Ovary (tissue), 7 donors: ENCODE measurements at regions not wholly inside any gene's neighbourhood (a gene's known extent, or its start where the extent isn't known, plus 50 kb on each side); places are given as distances from the start of the nearest gene placed in this dataset.
"Not testable (repeated sequence)": the region's sequence is repeated elsewhere in the genome, so short reads cannot be mapped to it uniquely, and the experiment has no call there.

ENCODE experiments used
- DNase-seq, 5 donors: peaks; one replicate each; pipeline ENCODE4 v3.0.0-alpha.2; 2019 to 2020
- H3K27ac ChIP-seq, 2 donors: fragments of 200-600 bp; one replicate each; pipeline versions ENCODE4 v1.5.1 to v1.8.0; 2019 to 2022
- H3K27me3 ChIP-seq: fragments of 200-600 bp; one replicate; pipeline ENCODE4 v1.8.0; 2022
- H3K36me3 ChIP-seq: fragments of 200-600 bp; sonication (generic); one replicate; pipeline ENCODE4 v1.5.1; 2019
- H3K4me1 ChIP-seq: one replicate; pipeline ENCODE4 v1.8.1; 2013; ENCODE audit warnings: mild to moderate bottlenecking, moderate library complexity; ENCODE audit not compliant: insufficient read depth
- H3K4me3 ChIP-seq: fragments of 200-600 bp; sonication (generic); one replicate; pipeline ENCODE4 v1.5.1; 2017
- H3K9me3 ChIP-seq, 2 donors: fragments of 200-600 bp in 1 of 2; sonication (generic) in 1 of 2; one replicate each; pipeline versions ENCODE4 v1.5.1 to v1.8.1; 2013 to 2019; ENCODE audit warnings: mild to moderate bottlenecking in 1 of 2, moderate library complexity in 1 of 2
- WGBS, 3 donors: extraction: QIAGEN DNeasy Blood & Tissue Kit in 1 of 3; methylation state at CpG; one replicate each; pipeline versions ENCODE4 v1.1.5 to v1.1.7; 2013 to 2017; 5-methylcytosine and 5-hydroxymethylcytosine counted together
- intact Hi-C, 4 donors: fragments of 100-400 bp; cut with DNase I; formaldehyde crosslinking; loops; one replicate each; pipeline versions ENCODE4 v1.11.0 to v1.15.1; 2022 to 2023
- donor health status: DM: no; HTN: no; CAD: no; lungs with moderate emphysema.
- donor health status: DM: no; HTN: no; CAD: no.
- donor health status: Bipolar disorder and iron deficiency.
- donor health status: DM: no; HTN: no; CAD: no.
- donor health status: DM: yes; HTN: yes; CAD: no.

DNA sequence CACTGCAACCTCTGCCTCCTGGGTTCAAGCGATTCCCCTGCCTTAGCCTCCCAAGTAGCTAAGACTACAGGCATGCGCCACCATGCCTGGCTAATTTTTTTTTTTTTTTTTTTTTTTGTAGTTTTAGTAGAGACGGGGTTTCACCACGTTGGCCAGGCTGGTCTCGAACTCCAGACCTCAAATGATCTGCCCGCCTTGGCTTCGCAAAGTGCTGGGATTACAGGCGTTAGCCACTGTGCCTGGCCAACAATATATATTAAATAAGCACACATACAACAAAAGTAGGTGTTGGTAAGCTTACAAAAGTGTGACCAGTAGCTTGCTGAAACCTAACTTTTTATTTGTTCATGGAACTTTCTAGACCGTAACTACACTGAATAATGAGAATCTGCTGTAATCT lies 117.1 kb upstream of the SERF1B start:
- DNase-seq, result peak in 2 of 5 donors; percentile 2 to 6
- H3K4me3 ChIP-seq, H3K4me1 ChIP-seq, intact Hi-C loops, H3K27ac ChIP-seq, H3K9me3 ChIP-seq, H3K27me3 ChIP-seq, H3K36me3 ChIP-seq: not testable (repeated sequence)
- 93 to 99% (median 94%) methylated on average over 5 to 6 of the region's 9 CpGs for WGBS, 3 donors

DNA sequence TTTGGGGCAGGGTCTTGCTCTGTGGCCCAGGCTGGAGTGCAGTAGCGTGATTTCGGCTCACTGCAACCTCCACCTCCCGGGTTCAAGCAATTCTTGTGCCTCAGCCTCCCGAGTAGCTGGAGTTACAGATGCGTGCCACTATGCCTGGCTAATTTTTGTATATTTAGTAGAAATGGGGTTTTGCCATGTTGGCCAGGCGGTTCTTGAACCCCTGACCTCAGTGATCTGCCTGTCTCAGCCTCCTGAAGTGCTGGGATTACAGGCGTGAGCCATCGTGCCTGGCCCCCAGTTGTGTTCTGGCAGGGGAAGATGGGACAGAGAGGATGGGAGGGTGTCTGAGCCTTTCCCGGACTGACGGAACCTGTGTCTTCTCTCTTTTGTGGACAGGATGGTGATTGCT lies 111.3 kb upstream of the SERF1B start:
- H3K27me3 ChIP-seq, intact Hi-C loops, H3K9me3 ChIP-seq, H3K27ac ChIP-seq, H3K36me3 ChIP-seq, H3K4me3 ChIP-seq, H3K4me1 ChIP-seq: not testable (repeated sequence)
- peak in 2 of 5 donors; percentile 3 to 25 for DNase-seq
- 87 to 97% (median 91%) methylated on average over 4 to 6 of the region's 10 CpGs for WGBS, 3 donors
